Naive thymus-derived CD8-positive, alpha-beta T cell (primary cell): ENCODE measurements at regions not wholly inside any gene's neighbourhood (a gene's known extent, or its start where the extent isn't known, plus 50 kb on each side); places are given as distances from the start of the nearest gene placed in this dataset.

Source experiments
- ATAC-seq, 2 donors: fragments of 150-1000 bp; cut with Tn5 transposase in 1 of 2; sonication (Bioruptor Pico), chemical (Tn5 transposase) in 1 of 2; 1 replicate in 1 of 2; 2 replicates in 1 of 2; pipeline ENCODE4 v1.10.0; 2021; ENCODE audit warnings: mild to moderate bottlenecking in 2 of 2, moderate library complexity in 2 of 2
- POLR2A ChIA-PET: fragments of 350-600 bp; sonication (Branson Sonifier 250); formaldehyde crosslinking; loops from one replicate; lab custom pipeline; 2021; ENCODE audit warnings: antibody characterized with exemption; lab: Charles Lee
- DNase-seq, 10 donors: peaks; one replicate each; pipeline versions ENCODE4 v3.0.0 to v3.0.0-alpha.2; 2020 to 2022
- H3K27ac Mint-ChIP-seq, 10 donors: one replicate each; pipeline ENCODE4 v1.8.0; 2020 to 2022; ENCODE audit warnings: mild to moderate bottlenecking in 10 of 10, mixed read lengths in 10 of 10, moderate library complexity in 4 of 10, inconsistent platforms in 1 of 10
- H3K27me3 Mint-ChIP-seq, 5 donors: one replicate each; pipeline ENCODE4 v1.8.0; 2021 to 2022; ENCODE audit warnings: mixed read lengths in 5 of 5
- H3K36me3 Mint-ChIP-seq, 3 donors: one replicate each; pipeline ENCODE4 v1.8.0; 2020 to 2022; ENCODE audit warnings: mixed read lengths in 3 of 3, mild to moderate bottlenecking in 2 of 3, inconsistent platforms in 1 of 3
- H3K4me1 Mint-ChIP-seq, 4 donors: one replicate each; pipeline ENCODE4 v1.8.0; 2021 to 2022; ENCODE audit warnings: mixed read lengths in 4 of 4
- H3K4me3 Mint-ChIP-seq, 10 donors: one replicate each; pipeline ENCODE4 v1.8.0; 2020 to 2022; ENCODE audit warnings: mild to moderate bottlenecking in 10 of 10, mixed read lengths in 10 of 10, moderate library complexity in 6 of 10, inconsistent platforms in 1 of 10
- H3K9me3 Mint-ChIP-seq, 9 donors: one replicate each; pipeline ENCODE4 v1.8.0; 2020 to 2022; ENCODE audit warnings: mixed read lengths in 9 of 9, mild to moderate bottlenecking in 3 of 9, inconsistent platforms in 1 of 9, moderate library complexity in 1 of 9

- Mint-ChIP-seq H3K4me3 (no peak overlapping the region), H3K9me3 (peaks cover 0 to 5% (median 0%) of the 10 kb centered on the region in 9 donors), H3K36me3 (no peaks in the 10 kb centered on the region), H3K4me1 (peaks cover 0 to 12% (median 0%) of the 10 kb centered on the region in 4 donors), H3K27me3 (peaks cover 0 to 11% (median 1%) of the 10 kb centered on the region in 5 donors), H3K27ac (no peak overlapping the region)
- no peak for ATAC-seq
- no peak for DNase-seq
- POLR2A ChIA-PET = no interaction called here
Observed at GRCh38 chr18:8942021-8942908, 160.2 kb upstream of the NDUFV2 start.

DNA sequence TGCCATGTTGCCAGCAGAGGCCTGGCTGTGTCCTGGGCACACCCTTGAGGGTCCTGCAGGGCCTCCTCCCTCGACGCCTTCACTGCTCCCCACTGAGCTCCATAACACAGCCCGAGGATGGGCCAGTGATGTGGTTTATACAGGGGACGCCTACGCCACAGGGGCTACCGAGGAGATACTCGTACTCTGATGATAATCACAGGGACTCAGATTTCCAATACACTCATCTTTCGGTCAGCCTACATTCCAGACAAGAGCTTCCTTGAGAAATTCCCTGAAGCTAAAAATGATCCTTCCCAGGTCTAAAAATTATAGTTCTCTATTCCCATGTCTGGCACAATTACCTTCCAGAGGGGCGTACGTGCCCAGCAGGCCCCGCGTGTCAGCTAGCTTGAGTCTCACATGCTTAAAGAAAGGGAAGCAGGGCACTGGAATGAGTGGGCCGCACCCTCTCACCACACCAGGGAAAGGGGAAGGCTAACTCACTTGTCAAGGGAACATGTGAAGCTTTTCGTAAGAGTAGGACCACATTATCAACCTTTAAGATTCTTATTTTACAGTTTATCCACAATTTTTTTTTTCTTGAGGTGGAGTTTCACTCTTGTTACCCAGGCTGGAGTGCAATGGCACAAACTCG is 159.5 kb upstream of the NDUFV2 start:
- DNase-seq (no peak), ATAC-seq (no peak)
- no peak overlapping the region for H3K4me3 Mint-ChIP-seq
- H3K27ac Mint-ChIP-seq = no peak overlapping the region
- no peaks in the 10 kb centered on the region for H3K36me3 Mint-ChIP-seq
- peaks cover 0 to 14% (median 1%) of the 10 kb centered on the region in 5 donors for H3K27me3 Mint-ChIP-seq
- peaks cover 0 to 14% (median under 1%) of the 10 kb centered on the region in 4 donors for H3K4me1 Mint-ChIP-seq
- peaks cover 0 to 5% (median 0%) of the 10 kb centered on the region in 9 donors for H3K9me3 Mint-ChIP-seq
- POLR2A ChIA-PET = no interaction called here

GRCh38 chr18:8943900-8944870 is 158.3 kb upstream of the NDUFV2 start:
- Mint-ChIP-seq H3K36me3 (no peaks in the 10 kb centered on the region), H3K4me1 (peaks cover 0 to 13% (median 4%) of the 10 kb centered on the region in 4 donors), H3K27me3 (peaks cover 0 to 9% (median 1%) of the 10 kb centered on the region in 5 donors), H3K27ac (no peak overlapping the region), H3K4me3 (no peak overlapping the region), H3K9me3 (peaks cover 0 to 5% (median 0%) of the 10 kb centered on the region in 9 donors)
- ATAC-seq (no peak), DNase-seq (no peak)
- POLR2A ChIA-PET = no interaction called here

DNA sequence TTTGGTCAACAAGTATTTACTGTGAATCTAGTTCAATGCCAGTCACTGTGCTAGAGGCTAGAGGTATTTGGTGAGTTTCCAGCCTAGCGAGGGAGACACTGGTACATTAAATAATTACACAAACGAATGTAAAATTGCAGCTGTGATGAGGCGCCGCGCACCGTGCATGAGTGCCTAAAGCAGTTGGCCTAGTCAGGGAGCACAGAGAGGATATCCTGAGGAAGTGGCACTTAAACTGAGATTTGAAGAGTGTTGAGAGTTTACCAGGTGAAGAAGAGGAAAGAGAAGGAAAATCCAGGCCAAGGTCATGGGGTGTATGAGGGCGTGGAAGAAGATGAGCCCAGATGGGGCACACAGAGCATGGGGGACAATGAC is 157.6 kb upstream of the NDUFV2 start:
- ATAC-seq (no peak), DNase-seq (no peak)
- Mint-ChIP-seq H3K36me3 (no peaks in the 10 kb centered on the region), H3K4me3 (no peak overlapping the region), H3K27ac (no peak overlapping the region), H3K9me3 (peaks cover 0 to 5% (median 0%) of the 10 kb centered on the region in 9 donors), H3K4me1 (peaks cover 0 to 13% (median 5%) of the 10 kb centered on the region in 4 donors), H3K27me3 (peaks cover 0 to 6% (median 1%) of the 10 kb centered on the region in 5 donors)
- POLR2A ChIA-PET = no interaction called here

GRCh38 chr18:8945514-8945913 is 157.0 kb upstream of the NDUFV2 start:
- Mint-ChIP-seq H3K27me3 (peaks cover 0 to 6% (median 1%) of the 10 kb centered on the region in 5 donors), H3K36me3 (no peaks in the 10 kb centered on the region), H3K4me1 (peaks cover 0 to 13% (median 5%) of the 10 kb centered on the region in 4 donors), H3K4me3 (no peak overlapping the region), H3K27ac (no peak overlapping the region), H3K9me3 (peaks cover 0 to 5% (median 0%) of the 10 kb centered on the region in 9 donors)
- no peak for DNase-seq
- ATAC-seq = no peak
- POLR2A ChIA-PET = no interaction called here

DNA sequence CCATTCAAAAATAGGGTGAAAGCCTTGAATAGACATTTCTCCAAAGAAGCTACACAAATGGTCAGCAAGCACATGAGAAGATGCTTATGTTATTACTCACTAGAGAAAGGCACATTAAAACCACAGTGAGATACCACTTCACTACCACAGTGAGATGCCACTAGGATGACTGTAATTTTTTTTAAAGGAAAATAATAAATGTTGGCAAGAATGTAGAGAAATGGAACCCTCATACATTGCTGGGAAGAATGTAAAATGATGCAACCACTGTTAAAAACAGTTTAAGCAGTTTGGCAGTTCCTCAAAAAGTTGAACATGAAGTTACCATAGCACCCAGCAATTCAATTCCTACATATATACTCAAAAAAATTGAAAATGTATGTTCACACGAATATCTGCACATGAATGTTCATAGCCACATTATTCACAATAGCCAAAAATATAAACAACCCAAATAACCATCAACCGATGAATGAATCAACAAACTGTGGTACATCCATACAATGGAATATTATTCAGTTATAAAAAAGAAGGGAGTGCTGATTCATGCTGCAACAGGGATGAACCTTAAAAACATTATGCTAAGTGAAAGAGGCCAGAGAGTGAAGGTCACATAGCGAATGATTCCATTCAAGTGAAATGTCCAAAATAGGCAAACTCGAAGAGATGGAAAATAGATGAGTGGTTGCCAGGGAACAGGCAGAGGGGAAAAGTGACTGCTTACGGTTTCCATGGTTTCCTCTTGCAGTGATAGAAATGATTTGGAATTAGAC is 156.2 kb upstream of the NDUFV2 start:
- POLR2A ChIA-PET = no interaction called here
- Mint-ChIP-seq H3K4me3 (no peak overlapping the region), H3K4me1 (peaks cover 2 to 21% (median 7%) of the 10 kb centered on the region in 4 donors), H3K9me3 (peaks cover 0 to 5% (median 0%) of the 10 kb centered on the region in 9 donors), H3K36me3 (no peaks in the 10 kb centered on the region), H3K27me3 (peaks cover 0 to 6% (median 1%) of the 10 kb centered on the region in 5 donors), H3K27ac (no peak overlapping the region)
- DNase-seq (no peak), ATAC-seq (no peak)

- POLR2A ChIA-PET = no interaction called here
- H3K9me3 Mint-ChIP-seq = peaks cover 0 to 5% (median 0%) of the 10 kb centered on the region in 9 donors
- no peak for DNase-seq
- no peaks in the 10 kb centered on the region for H3K36me3 Mint-ChIP-seq
- ATAC-seq = no peak
- H3K4me1 Mint-ChIP-seq = peaks cover 11 to 33% (median 13%) of the 10 kb centered on the region in 4 donors
- peak overlapping the region in 1 of 10 donors; percentile 22 for H3K27ac Mint-ChIP-seq
- H3K27me3 Mint-ChIP-seq = peaks cover 0 to 6% (median 1%) of the 10 kb centered on the region in 5 donors
- H3K4me3 Mint-ChIP-seq = no peak overlapping the region
Observed at GRCh38 chr18:8947566-8947965, 154.9 kb upstream of the NDUFV2 start.

GRCh38 chr18:8948011-8948410 is 154.5 kb upstream of the NDUFV2 start:
- H3K27ac Mint-ChIP-seq = no peak overlapping the region
- peaks cover 0 to 6% (median 1%) of the 10 kb centered on the region in 5 donors for H3K27me3 Mint-ChIP-seq
- POLR2A ChIA-PET = no interaction called here
- H3K36me3 Mint-ChIP-seq = no peaks in the 10 kb centered on the region
- ATAC-seq (no peak), DNase-seq (no peak)
- H3K9me3 Mint-ChIP-seq = peaks cover 0 to 5% (median 0%) of the 10 kb centered on the region in 9 donors
- H3K4me1 Mint-ChIP-seq = peaks cover 11 to 34% (median 13%) of the 10 kb centered on the region in 4 donors
- no peak overlapping the region for H3K4me3 Mint-ChIP-seq

DNA sequence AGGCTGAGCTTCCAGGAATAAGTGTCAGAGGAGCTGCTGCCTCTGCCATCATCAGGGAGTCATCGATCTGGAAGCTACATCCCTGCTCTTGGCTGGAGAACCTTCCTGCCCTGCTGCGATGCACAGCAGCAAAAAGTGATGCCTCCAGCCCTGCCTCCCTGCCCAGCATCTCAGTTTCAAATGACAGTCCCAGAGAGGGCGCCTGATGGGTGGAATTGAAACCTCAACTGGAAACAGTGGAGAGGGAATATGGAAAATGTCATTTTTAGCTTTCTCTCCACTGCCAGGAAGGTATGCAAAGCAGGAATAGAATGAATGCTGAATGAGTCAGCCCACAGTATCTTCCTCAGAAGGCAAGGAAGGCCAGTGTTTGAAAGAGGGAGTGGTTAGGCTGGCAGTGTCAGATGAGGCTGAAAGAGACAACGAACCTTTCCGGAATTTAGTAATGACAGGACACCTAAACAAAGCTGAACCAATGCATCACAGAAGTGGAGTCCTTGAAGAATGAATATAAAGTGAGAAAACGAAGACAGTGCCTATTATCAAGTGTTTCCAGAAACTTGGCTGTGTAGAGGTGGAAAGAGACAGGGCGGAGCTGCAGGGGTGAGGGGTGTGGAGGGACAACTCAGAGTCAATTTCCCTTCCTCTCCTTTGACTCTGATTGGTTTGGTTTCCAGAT is 153.9 kb upstream of the NDUFV2 start:
- Mint-ChIP-seq H3K36me3 (no peaks in the 10 kb centered on the region), H3K4me3 (no peak overlapping the region), H3K4me1 (peaks cover 11 to 34% (median 13%) of the 10 kb centered on the region in 4 donors), H3K27me3 (peaks cover 0 to 6% (median 0%) of the 10 kb centered on the region in 5 donors), H3K27ac (no peak overlapping the region), H3K9me3 (peaks cover 0 to 6% (median 0%) of the 10 kb centered on the region in 9 donors)
- DNase-seq = no peak
- POLR2A ChIA-PET = no interaction called here
- no peak for ATAC-seq

GRCh38 chr18:8949206-8949605 is 153.3 kb upstream of the NDUFV2 start:
- no peaks in the 10 kb centered on the region for H3K36me3 Mint-ChIP-seq
- H3K9me3 Mint-ChIP-seq = peaks cover 0 to 10% (median 0%) of the 10 kb centered on the region in 9 donors
- H3K4me3 Mint-ChIP-seq = no peak overlapping the region
- peaks cover 11 to 37% (median 13%) of the 10 kb centered on the region in 4 donors for H3K4me1 Mint-ChIP-seq
- peaks cover 0 to 6% (median 0%) of the 10 kb centered on the region in 5 donors for H3K27me3 Mint-ChIP-seq
- no peak overlapping the region for H3K27ac Mint-ChIP-seq
- POLR2A ChIA-PET = no interaction called here
- ATAC-seq (no peak), DNase-seq (no peak)

DNA sequence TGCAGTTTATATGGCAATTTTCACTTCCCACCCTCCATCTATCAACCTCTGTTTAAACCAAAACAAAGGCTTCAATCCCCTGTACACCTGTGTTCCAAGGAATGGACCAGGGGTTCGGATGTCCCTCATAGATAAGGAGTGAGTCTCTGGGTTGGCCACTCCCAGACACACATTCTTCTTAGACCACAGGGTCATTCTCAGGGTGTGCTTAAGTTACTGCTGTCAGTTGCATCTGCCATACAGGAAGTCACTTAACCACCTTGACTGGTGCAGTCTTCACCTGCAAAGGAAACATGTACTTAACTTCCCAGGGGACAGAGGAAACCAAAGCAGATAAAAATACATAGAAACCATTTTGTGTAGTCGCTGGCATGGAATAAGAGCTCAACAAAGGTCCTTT is 151.0 kb upstream of the NDUFV2 start:
- H3K9me3 Mint-ChIP-seq = peaks cover 0 to 12% (median 2%) of the 10 kb centered on the region in 9 donors

More for the DNA sequence above, 151.0 kb upstream of the NDUFV2 start:
- peak in 1 of 10 donors; percentile 3 for DNase-seq
- peak in 1 of 2 donors; percentile 41 for ATAC-seq
- H3K27me3 Mint-ChIP-seq = peaks cover 0 to 4% (median 0%) of the 10 kb centered on the region in 5 donors
- peak overlapping the region in 1 of 10 donors; percentile 14 for H3K27ac Mint-ChIP-seq
- no peak overlapping the region for H3K4me3 Mint-ChIP-seq
- POLR2A ChIA-PET = no interaction called here
- H3K36me3 Mint-ChIP-seq = peaks cover 0 to under 1% (median 0%) of the 10 kb centered on the region in 3 donors
- peaks cover 11 to 34% (median 13%) of the 10 kb centered on the region in 4 donors for H3K4me1 Mint-ChIP-seq
